Gastroesophageal sphincter (tissue), 3 donors: ENCODE measurements at regions not wholly inside any gene's neighbourhood (a gene's known extent, or its start where the extent isn't known, plus 50 kb on each side); places are given as distances from the start of the nearest gene placed in this dataset.

Source experiments
- CTCF ChIP-seq, 4 experiments: fragments of 200-600 bp in 2 of 4; fragments of 450-650 bp in 2 of 4; sonication (generic) in 1 of 4; IDR thresholded peaks; one replicate each; pipeline ENCODE4 v1.5.1; 2017 to 2019; ENCODE audit warnings: antibody characterized with exemption in 4 of 4, mild to moderate bottlenecking in 2 of 4, moderate library complexity in 2 of 4
- POLR2A ChIP-seq, 2 donors: fragments of 450-650 bp; IDR thresholded peaks; one replicate each; pipeline ENCODE4 v1.6.1; 2017; ENCODE audit warnings: antibody characterized with exemption in 2 of 2, mild to moderate bottlenecking in 2 of 2, moderate library complexity in 1 of 2
- POLR2AphosphoS5 ChIP-seq: sonication (generic); formaldehyde crosslinking; IDR thresholded peaks from one replicate; pipeline ENCODE4 v1.6.1; 2017; ENCODE audit warnings: antibody characterized with exemption

- TF ChIP-seq CTCF (IDR thresholded peaks at IDR 0.05) (no peak), POLR2A (IDR thresholded peaks at IDR 0.05) (no peak), POLR2AphosphoS5 (no peak)
Measured at GRCh38 chr5:91277093-91277626, 106.0 kb downstream of the ARRDC3 start.
